Body of pancreas (tissue), 4 donors: ENCODE measurements at regions not wholly inside any gene's neighbourhood (a gene's known extent, or its start where the extent isn't known, plus 50 kb on each side); places are given as distances from the start of the nearest gene placed in this dataset.

Source experiments
- POLR2A ChIP-seq, 3 donors: fragments of 450-650 bp; IDR thresholded peaks; one replicate each; pipeline ENCODE4 v1.6.1; 2016; ENCODE audit warnings: antibody characterized with exemption in 3 of 3, mild to moderate bottlenecking in 2 of 3
- TF ChIP-seq, protein P1 (sequence below), 7 experiments: fragments of 450-650 bp in 4 of 7; fragments of 200-600 bp in 3 of 7; sonication (generic) in 3 of 7; IDR thresholded peaks; one replicate each; pipeline ENCODE4 v1.5.1; 2016 to 2019; ENCODE audit warnings: antibody characterized with exemption in 7 of 7

DNA sequence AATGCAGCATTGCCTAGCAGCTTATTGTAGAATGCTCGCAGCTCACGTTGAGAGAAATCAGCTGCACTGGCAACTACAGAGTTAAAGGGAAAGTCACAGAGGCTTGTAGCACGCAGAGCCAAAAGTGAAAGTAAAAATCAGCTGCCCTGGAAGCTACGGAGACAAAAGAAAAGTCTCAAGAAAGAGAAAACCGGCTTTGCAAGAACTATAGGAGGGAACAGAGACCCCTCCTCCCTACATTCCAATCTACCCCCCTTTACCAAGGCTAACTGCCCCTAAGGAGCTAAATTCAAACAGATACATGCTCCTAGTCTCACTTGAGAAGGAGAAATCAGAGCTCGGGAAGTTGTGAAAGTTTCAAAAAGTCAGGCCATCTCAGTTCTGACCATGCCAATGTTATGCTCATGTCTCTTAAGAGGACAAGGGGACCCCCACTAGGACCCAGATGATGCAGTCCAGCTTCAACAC, 900.4 kb downstream of the NLGN4Y start:
- TF ChIP-seq, protein P1, sequence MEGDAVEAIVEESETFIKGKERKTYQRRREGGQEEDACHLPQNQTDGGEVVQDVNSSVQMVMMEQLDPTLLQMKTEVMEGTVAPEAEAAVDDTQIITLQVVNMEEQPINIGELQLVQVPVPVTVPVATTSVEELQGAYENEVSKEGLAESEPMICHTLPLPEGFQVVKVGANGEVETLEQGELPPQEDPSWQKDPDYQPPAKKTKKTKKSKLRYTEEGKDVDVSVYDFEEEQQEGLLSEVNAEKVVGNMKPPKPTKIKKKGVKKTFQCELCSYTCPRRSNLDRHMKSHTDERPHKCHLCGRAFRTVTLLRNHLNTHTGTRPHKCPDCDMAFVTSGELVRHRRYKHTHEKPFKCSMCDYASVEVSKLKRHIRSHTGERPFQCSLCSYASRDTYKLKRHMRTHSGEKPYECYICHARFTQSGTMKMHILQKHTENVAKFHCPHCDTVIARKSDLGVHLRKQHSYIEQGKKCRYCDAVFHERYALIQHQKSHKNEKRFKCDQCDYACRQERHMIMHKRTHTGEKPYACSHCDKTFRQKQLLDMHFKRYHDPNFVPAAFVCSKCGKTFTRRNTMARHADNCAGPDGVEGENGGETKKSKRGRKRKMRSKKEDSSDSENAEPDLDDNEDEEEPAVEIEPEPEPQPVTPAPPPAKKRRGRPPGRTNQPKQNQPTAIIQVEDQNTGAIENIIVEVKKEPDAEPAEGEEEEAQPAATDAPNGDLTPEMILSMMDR (IDR thresholded peaks at IDR 0.05), result no peak
- TF ChIP-seq POLR2A (IDR thresholded peaks at IDR 0.05), result no peak
